SH-SY5Y (cell line): ENCODE measurements at regions not wholly inside any gene's neighbourhood (a gene's known extent, or its start where the extent isn't known, plus 50 kb on each side); places are given as distances from the start of the nearest gene placed in this dataset.

Source experiments
- GATA2 ChIP-seq: IDR thresholded peaks from 2 replicates; pipeline ENCODE4 v1.6.1; 2011; ENCODE audit warnings: mild to moderate bottlenecking, low read depth, low read length
- GATA3 ChIP-seq: IDR thresholded peaks from 2 replicates; pipeline ENCODE4 v1.6.1; 2011; ENCODE audit warnings: low read depth, mild to moderate bottlenecking, low read length, moderate library complexity

GRCh38 chr20:7178004-7178403, 410.5 kb downstream of the BMP2 start:
- TF ChIP-seq GATA2: no peak
- no peak for TF ChIP-seq GATA3
